Neural crest cell (in vitro differentiated cells): ENCODE measurements at regions not wholly inside any gene's neighbourhood (a gene's known extent, or its start where the extent isn't known, plus 50 kb on each side); places are given as distances from the start of the nearest gene placed in this dataset.

Experiments
- DNase-seq: peaks from one replicate; pipeline ENCODE4 v3.0.0; 2021; ENCODE audit warnings: low read depth, mixed read lengths, low spot score
- H3K27ac Mint-ChIP-seq: one replicate; pipeline ENCODE4 v1.8.0; 2021; ENCODE audit warnings: mild to moderate bottlenecking, mixed read lengths; ENCODE audit not compliant: unreplicated experiment
- H3K27me3 Mint-ChIP-seq: 2 replicates; pipeline ENCODE4 v1.8.0; 2021; ENCODE audit warnings: low read depth, mild to moderate bottlenecking, mixed read lengths
- H3K36me3 Mint-ChIP-seq: 2 replicates; pipeline ENCODE4 v1.8.0; 2021; ENCODE audit warnings: low read depth, mild to moderate bottlenecking, mixed read lengths
- H3K4me1 Mint-ChIP-seq: 2 replicates; pipeline ENCODE4 v1.8.0; 2021; ENCODE audit warnings: mixed read lengths
- H3K4me3 Mint-ChIP-seq: one replicate; pipeline ENCODE4 v1.8.0; 2021; ENCODE audit warnings: mild to moderate bottlenecking, mixed read lengths
- H3K9me3 Mint-ChIP-seq: 2 replicates; pipeline ENCODE4 v1.8.0; 2021; ENCODE audit warnings: mixed read lengths
- CTCF ChIP-seq: fragments of 200-600 bp; sonication (generic); conservative IDR thresholded peaks from 2 replicates; pipeline ENCODE4 v1.5.0; 2021; ENCODE audit warnings: antibody characterized with exemption, mild to moderate bottlenecking

- Mint-ChIP-seq H3K27ac (no peak overlapping the region), H3K27me3 (no peaks in the 10 kb centered on the region), H3K36me3 (peaks cover under 1% of the 10 kb centered on the region), H3K4me3 (no peak overlapping the region), H3K9me3 (peaks cover 3% of the 10 kb centered on the region), H3K4me1 (peaks cover 25% of the 10 kb centered on the region)
- TF ChIP-seq CTCF: no peak
- no peak for DNase-seq
Measured at GRCh38 chr15:95278532-95279245, 1047.3 kb downstream of the MCTP2 start.

- H3K9me3 Mint-ChIP-seq: no peaks in the 10 kb centered on the region
- H3K27me3 Mint-ChIP-seq: no peaks in the 10 kb centered on the region
- no peak for TF ChIP-seq CTCF
- H3K36me3 Mint-ChIP-seq: no peaks in the 10 kb centered on the region
- H3K4me1 Mint-ChIP-seq: peaks cover 33% of the 10 kb centered on the region
- DNase-seq: no peak
- H3K4me3 Mint-ChIP-seq: no peak overlapping the region
- H3K27ac Mint-ChIP-seq: no peak overlapping the region
Measured at GRCh38 chr15:95279277-95280019, 1048.1 kb downstream of the MCTP2 start.

GRCh38 chr15:95280711-95281110, 1049.3 kb downstream of the MCTP2 start:
- H3K36me3 Mint-ChIP-seq: no peaks in the 10 kb centered on the region
- H3K4me1 Mint-ChIP-seq: peaks cover 45% of the 10 kb centered on the region
- H3K9me3 Mint-ChIP-seq: no peaks in the 10 kb centered on the region
- TF ChIP-seq CTCF: no peak
- no peaks in the 10 kb centered on the region for H3K27me3 Mint-ChIP-seq
- no peak overlapping the region for H3K4me3 Mint-ChIP-seq
- no peak overlapping the region for H3K27ac Mint-ChIP-seq
- no peak for DNase-seq

GRCh38 chr15:95281470-95281869, 1049.0 kb upstream of the NR2F2 start:
- no peak for DNase-seq
- H3K4me3 Mint-ChIP-seq: no peak overlapping the region
- no peak for TF ChIP-seq CTCF
- H3K27ac Mint-ChIP-seq: no peak overlapping the region
- no peaks in the 10 kb centered on the region for H3K36me3 Mint-ChIP-seq
- no peaks in the 10 kb centered on the region for H3K27me3 Mint-ChIP-seq
- peaks cover 53% of the 10 kb centered on the region for H3K4me1 Mint-ChIP-seq
- no peaks in the 10 kb centered on the region for H3K9me3 Mint-ChIP-seq

- DNase-seq: no peak
- Mint-ChIP-seq H3K4me1 (peaks cover 68% of the 10 kb centered on the region), H3K4me3 (peak overlapping the region; percentile 55), H3K27ac (peak overlapping the region; percentile 84), H3K27me3 (no peaks in the 10 kb centered on the region), H3K9me3 (no peaks in the 10 kb centered on the region), H3K36me3 (no peaks in the 10 kb centered on the region)
- TF ChIP-seq CTCF: no peak
Measured at GRCh38 chr15:95284492-95284891, 1046.0 kb upstream of the NR2F2 start.
